ENCODE measurements at regions not wholly inside any gene's neighbourhood (a gene's known extent, or its start where the extent isn't known, plus 50 kb on each side); places are given as distances from the start of the nearest gene placed in this dataset.

DNA sequence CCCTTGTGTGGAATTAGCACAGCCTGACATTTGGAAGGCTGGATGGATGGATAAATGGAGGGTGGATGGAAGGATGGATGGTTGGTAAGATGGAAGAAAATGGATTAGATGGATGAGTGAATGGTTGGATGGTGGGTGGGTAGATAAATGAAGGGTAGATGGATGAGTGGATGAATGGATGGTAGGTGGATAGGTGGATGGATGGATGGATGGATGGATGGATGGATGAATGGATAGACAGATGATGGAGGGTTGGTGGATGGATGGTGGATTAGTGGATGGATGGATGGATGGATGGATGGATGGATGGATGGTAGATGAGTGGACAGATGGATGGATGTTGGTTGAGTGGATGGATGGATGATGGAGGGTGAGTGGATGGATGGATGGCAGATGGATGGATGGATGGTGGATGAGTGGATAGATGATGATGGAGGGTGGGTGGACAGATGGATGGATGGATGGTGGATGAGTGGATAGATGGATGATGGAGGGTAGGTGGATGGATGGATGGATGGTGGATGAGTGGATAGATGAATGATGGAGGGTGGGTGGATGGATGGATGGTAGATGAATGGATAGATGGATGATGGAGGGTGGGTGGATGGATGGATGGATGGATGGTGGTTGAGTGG is 175.6 kb upstream of the PPP1R26 start:
- TF ChIP-seq ZFP30 (CRISPR knock-in tag; IDR thresholded peaks at IDR 0.05) (no peak), ESRRG (CRISPR knock-in tag; IDR thresholded peaks at IDR 0.05) (no peak), BACH2 (CRISPR knock-in tag; IDR thresholded peaks at IDR 0.05; ENCODE audit: borderline replicate concordance) (no peak), ZFP3 (CRISPR knock-in tag; IDR thresholded peaks at IDR 0.05) (no peak)
- TF ChIP-seq, protein P1, sequence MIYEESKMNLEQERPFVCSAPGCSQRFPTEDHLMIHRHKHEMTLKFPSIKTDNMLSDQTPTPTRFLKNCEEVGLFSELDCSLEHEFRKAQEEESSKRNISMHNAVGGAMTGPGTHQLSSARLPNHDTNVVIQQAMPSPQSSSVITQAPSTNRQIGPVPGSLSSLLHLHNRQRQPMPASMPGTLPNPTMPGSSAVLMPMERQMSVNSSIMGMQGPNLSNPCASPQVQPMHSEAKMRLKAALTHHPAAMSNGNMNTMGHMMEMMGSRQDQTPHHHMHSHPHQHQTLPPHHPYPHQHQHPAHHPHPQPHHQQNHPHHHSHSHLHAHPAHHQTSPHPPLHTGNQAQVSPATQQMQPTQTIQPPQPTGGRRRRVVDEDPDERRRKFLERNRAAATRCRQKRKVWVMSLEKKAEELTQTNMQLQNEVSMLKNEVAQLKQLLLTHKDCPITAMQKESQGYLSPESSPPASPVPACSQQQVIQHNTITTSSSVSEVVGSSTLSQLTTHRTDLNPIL (CRISPR knock-in tag; IDR thresholded peaks at IDR 0.05; ENCODE audit: low read depth), result no peak
- TF ChIP-seq, protein P2, sequence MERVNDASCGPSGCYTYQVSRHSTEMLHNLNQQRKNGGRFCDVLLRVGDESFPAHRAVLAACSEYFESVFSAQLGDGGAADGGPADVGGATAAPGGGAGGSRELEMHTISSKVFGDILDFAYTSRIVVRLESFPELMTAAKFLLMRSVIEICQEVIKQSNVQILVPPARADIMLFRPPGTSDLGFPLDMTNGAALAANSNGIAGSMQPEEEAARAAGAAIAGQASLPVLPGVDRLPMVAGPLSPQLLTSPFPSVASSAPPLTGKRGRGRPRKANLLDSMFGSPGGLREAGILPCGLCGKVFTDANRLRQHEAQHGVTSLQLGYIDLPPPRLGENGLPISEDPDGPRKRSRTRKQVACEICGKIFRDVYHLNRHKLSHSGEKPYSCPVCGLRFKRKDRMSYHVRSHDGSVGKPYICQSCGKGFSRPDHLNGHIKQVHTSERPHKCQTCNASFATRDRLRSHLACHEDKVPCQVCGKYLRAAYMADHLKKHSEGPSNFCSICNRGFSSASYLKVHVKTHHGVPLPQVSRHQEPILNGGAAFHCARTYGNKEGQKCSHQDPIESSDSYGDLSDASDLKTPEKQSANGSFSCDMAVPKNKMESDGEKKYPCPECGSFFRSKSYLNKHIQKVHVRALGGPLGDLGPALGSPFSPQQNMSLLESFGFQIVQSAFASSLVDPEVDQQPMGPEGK (CRISPR knock-in tag; IDR thresholded peaks at IDR 0.05; ENCODE audit: borderline replicate concordance), result no peak

Data from SK-N-SH treated with all-trans-retinoic acid at 6 μM for 48 hours (cell line).